VCaP (cell line): ENCODE measurements at regions not wholly inside any gene's neighbourhood (a gene's known extent, or its start where the extent isn't known, plus 50 kb on each side); places are given as distances from the start of the nearest gene placed in this dataset.

Experiments used
- H3K27ac ChIP-seq: fragments of 450-650 bp; 2 replicates; pipeline ENCODE4 v1.5.1; 2017
- CTCF ChIP-seq: fragments of 450-650 bp; conservative IDR thresholded peaks from 2 replicates; pipeline ENCODE4 v1.5.1; 2017; ENCODE audit warnings: mild to moderate bottlenecking, moderate library complexity

- H3K27ac ChIP-seq = no peak overlapping the region
- no peak for TF ChIP-seq CTCF
Observed at GRCh38 chr1:10901891-10902805, 105.7 kb upstream of the CASZ1 start.

- no peak overlapping the region for H3K27ac ChIP-seq
- TF ChIP-seq CTCF = no peak
Observed at GRCh38 chr1:10903421-10903820, 107.0 kb upstream of the CASZ1 start.

DNA sequence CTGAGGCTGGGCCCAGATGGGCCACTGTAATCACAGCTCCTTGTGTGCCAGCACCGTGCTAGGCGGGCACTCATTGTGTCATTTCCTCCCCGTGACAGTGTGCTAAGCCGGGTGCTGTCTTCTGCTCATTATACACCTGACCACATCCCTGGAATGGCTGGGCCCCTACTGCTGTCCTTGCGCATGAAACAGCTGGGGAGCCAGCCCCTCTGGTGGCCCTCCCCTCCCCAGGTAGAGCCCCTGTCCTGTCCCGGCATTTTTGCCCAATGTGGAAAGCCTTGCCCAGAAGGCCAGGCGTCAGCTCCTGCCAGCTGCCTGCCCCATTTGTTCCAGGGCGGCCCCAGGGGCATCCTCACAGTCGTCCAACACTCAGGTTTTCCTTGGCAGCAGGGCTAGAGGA is 107.4 kb upstream of the CASZ1 start:
- H3K27ac ChIP-seq = no peak overlapping the region
- no peak for TF ChIP-seq CTCF

GRCh38 chr1:10904396-10905358 is 107.8 kb upstream of the TARDBP start:
- no peak for TF ChIP-seq CTCF
- no peak overlapping the region for H3K27ac ChIP-seq

DNA sequence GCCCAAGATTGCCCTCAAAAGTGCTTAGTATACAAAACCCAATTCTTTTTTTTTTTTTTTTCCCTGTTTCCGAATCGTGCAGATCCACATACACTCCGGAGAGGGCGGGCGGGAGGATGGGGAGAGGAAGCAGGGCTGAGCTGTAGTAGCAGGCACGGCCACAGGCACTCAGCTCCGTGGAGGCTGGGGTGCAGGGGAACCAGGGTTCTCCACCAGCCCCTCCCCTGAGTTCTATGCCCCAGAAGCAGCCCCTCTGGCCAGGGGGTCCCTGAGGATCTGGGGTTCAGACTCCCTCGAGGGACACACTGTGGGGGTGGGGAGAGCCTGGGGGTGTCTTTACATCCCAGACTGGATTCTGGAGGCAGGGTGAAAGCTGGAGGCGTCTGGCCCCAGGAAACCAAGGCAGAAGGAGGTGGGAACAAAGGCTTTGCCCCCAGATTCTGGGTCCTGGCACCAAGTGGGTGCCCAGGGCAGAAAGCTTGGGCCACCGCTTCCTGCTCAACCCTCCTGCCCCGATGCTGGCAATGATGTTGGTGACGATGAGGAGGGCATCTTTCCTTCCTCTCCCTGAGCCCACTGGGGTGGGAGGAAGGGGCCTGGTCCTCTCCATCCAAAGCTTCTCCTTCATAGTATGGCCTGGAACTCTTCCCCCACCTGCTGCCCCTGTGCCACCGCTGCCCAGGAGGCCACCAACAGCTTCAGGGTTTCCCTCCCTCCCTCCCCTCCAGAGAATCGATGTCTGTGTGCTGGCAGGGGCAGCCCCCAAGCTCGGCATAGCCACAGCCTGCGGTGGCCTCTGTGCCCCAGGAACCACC is 106.4 kb upstream of the TARDBP start:
- TF ChIP-seq CTCF = no peak
- no peak overlapping the region for H3K27ac ChIP-seq

GRCh38 chr1:10906866-10907519 is 105.5 kb upstream of the TARDBP start:
- H3K27ac ChIP-seq = no peak overlapping the region
- no peak for TF ChIP-seq CTCF
